Spleen (tissue), 7 donors: ENCODE measurements at regions not wholly inside any gene's neighbourhood (a gene's known extent, or its start where the extent isn't known, plus 50 kb on each side); places are given as distances from the start of the nearest gene placed in this dataset.

Experiments
- CTCF ChIP-seq, 11 experiments: fragments of 200-600 bp in 7 of 11; fragments of 450-650 bp in 4 of 11; sonication (generic) in 4 of 11; IDR thresholded peaks in 8 of 11; conservative IDR thresholded peaks in 3 of 11; 1 replicate in 7 of 11; 2 replicates in 4 of 11; pipeline versions ENCODE4 v1.4.0 to v1.8.0; 2016 to 2021; ENCODE audit warnings: antibody characterized with exemption in 11 of 11, inconsistent platforms in 4 of 11, mild to moderate bottlenecking in 1 of 11
- POLR2A ChIP-seq, 3 donors: fragments of 450-650 bp; IDR thresholded peaks; one replicate each; pipeline ENCODE4 v1.5.1; 2017; ENCODE audit warnings: antibody characterized with exemption in 3 of 3, mild to moderate bottlenecking in 1 of 3
- POLR2AphosphoS5 ChIP-seq, 3 donors: sonication (generic); formaldehyde crosslinking; IDR thresholded peaks; one replicate each; pipeline ENCODE4 v1.5.1; 2017; ENCODE audit warnings: antibody characterized with exemption in 3 of 3
- donor health status: DM: no; HTN: no; CAD: no; lungs with moderate emphysema.
- donor health status: DM: no; HTN: no; CAD: no.
- donor health status: DM: no; HTN: no; CAD: no.

- TF ChIP-seq CTCF (IDR thresholded peaks at IDR 0.05 in 8 of 11, conservative IDR thresholded peaks at IDR 0.05 in 3 of 11) (no peak), POLR2A (IDR thresholded peaks at IDR 0.05) (no peak), POLR2AphosphoS5 (IDR thresholded peaks at IDR 0.05) (no peak)
These were observed 743.0 kb upstream of the NUDT12 start for GRCh38 chr5:104305602-104306001.
